ENCODE measurements at regions not wholly inside any gene's neighbourhood (a gene's known extent, or its start where the extent isn't known, plus 50 kb on each side); places are given as distances from the start of the nearest gene placed in this dataset.
"Not testable (repeated sequence)": the region's sequence is repeated elsewhere in the genome, so short reads cannot be mapped to it uniquely, and the experiment has no call there.

DNA sequence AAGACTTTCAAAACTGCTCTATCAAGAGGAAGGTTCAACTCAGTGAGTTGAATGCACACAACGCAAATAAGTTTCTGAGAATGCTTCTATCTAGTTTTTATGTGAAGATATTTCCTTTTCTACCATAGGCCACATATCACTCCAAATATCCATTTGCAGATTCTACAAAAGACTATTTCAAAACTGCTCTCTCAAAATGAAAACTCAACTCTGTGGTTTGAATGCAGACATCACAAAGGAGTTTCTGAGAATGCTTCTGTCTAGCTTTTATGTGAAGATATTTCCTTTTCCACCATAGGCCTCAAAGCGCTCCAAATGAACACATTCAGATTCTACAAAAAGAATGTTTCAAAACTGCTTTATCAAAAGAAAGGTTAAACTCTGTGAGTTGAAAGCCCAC lies 1093.1 kb upstream of the DEFB115 start:
- not testable (repeated sequence) for DNase-seq (ENCODE audit: low read depth)

GRCh38 chr20:30167540-30167939 lies 1089.9 kb upstream of the DEFB115 start:
- DNase-seq (ENCODE audit: low read depth) = no peak

DNA sequence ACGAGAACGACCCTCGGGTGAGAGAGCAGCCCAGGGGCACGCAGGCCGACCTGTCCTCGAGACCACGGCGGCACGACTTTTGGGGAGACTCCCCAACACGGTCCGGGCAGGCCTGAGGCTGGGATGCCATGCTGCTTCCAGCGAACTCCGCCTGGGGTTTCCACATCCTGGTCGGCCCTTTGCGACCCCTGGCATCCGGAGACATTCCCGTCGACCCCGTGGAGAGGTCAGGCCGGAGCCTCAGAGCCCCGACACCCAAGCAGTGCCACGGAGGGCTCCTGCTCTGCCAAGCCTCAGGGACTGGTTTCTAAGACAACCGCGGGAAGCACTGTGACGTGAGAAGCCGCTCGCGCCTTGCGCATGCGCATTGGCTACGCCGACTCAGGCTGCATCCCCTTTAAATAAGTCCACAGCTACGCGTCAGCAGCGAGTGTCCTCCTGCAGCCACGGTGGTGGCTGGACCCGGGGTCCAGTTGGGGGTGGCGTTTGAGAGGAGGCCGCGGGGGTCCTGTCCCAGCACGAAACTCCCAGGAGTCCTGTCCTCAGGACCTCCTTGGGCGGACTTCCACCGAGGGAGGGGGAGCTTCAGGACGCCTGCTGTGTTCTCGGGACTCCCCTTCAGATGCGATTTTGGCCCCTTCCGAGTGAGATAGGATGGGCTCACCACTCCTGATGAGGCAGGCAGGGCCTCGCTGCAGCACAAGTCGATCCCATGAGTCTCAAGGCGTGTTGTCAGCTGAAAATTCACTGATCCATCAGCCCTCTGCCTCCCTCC lies 1089.3 kb upstream of the DEFB115 start:
- DNase-seq (ENCODE audit: low read depth) = peak; percentile 34

DNA sequence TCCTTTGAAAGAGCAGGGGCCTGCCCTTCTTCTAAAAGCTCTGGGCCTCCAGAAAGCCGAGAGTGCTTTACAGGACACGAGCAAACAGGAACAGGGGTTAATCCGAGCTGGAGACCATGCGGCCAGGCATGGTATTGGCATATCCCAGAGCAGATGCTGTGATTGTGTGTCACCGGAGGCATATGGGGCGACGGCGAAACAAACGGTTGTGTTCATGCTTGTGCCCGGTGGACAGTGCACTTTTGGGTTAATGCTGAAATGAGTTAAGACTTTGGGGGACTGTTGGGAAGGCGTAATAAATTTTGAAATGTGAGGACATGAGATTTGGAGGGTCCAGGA lies 1088.7 kb upstream of the DEFB115 start:
- no peak for DNase-seq (ENCODE audit: low read depth)

GRCh38 chr20:30175681-30176080 lies 1081.8 kb upstream of the DEFB115 start:
- no peak for DNase-seq (ENCODE audit: low read depth)

DNA sequence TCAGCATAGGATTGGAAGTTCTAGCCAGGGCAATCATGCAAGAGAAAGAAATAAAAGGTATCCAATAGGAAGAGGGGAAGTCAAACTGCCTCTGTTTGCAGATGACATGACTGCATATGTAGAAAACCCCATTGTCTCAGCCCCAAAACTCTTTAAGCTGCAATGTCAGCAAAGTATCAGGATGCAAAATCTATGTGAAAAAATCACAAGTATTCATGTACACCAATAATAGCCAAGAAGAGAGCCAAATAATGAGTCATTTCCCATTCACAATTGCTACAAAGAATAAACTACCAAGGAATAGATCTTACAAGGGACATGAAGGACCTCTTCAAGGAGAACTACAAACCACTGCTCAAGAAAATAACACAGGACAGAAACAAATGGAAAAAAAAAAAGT lies 1074.3 kb upstream of the DEFB115 start:
- DNase-seq (ENCODE audit: low read depth) = not testable (repeated sequence)

DNA sequence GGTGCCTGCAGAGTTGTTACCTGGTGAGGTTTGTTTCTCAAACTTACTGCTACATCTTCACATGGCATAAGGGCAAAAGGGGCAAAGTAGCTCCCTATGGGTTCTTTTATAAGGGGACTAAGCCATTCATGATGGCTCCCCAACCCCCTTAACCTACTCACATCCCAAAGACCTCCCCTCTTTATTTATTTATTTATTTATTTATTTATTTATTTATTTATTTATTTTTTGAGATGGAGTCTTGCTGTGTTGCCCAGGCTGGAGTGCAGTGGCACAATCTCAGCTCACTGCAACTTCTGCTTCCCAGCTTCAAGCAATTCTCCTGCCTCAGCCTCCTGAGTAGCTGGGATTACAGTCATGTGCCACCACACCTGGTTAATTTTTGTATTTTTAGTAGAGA lies 1065.7 kb upstream of the DEFB115 start:
- DNase-seq (ENCODE audit: low read depth) = not testable (repeated sequence)

GRCh38 chr20:30234477-30234876 lies 1023.0 kb upstream of the DEFB115 start:
- DNase-seq (ENCODE audit: low read depth) = not testable (repeated sequence)

- DNase-seq (ENCODE audit: low read depth) = not testable (repeated sequence)
Measured at GRCh38 chr20:30275073-30275472, 982.4 kb upstream of the DEFB115 start.

- DNase-seq (ENCODE audit: low read depth) = no peak
Measured at GRCh38 chr20:30281584-30282197, 975.8 kb upstream of the DEFB115 start.

- DNase-seq (ENCODE audit: low read depth) = peak; percentile 80
Measured at GRCh38 chr20:30283476-30284280, 973.8 kb upstream of the DEFB115 start.

DNA sequence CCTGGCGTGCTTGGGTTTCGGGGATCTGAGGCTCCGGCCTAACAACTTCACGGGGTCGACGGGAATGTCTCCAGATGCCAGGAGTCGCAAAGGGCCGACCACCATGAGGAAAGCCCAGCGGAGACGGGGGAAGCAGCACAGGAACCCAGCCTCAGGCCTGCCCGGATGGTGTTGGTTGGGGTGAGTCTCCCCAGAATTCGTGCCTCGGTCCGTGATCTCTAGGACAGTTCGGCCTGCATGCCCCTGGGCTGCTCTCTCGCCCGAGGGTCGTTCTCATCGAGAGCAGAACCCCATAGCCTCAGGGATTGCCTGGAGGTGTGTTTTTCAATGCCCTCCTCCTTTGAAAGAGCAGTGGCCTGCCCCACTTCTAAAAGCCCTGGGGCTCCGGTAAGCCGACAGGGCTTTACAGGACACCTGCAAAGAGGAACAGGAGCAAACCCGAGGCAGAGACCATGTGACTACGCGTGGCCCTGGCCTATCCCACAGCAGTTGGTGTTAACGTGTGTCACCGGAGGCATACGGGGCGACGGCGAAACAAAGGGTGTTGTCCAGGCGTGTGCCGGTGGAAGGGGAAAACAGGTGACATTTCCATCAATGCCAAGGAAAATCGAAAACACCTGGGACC lies 973.1 kb upstream of the DEFB115 start:
- no peak for DNase-seq (ENCODE audit: low read depth)

DNA sequence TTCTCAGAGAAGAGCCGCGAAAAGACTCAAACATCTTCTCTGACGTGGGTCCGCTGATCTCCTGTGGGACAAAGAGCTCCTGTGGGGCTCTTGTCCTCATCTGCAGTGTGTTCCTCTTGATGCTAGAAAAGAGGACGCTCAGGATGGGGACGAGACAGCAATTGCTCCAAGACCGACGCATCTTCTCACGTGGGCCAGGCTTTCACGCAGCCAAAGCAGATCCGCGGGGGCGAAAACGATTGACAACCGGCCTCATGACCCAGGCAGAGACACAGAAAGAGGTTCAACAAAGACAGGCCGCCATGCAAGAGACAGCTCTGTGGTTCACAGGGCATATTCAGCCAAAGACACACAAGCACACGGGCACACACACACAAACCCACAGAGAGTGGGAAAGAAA lies 971.8 kb upstream of the DEFB115 start:
- no peak for DNase-seq (ENCODE audit: low read depth)

DNA sequence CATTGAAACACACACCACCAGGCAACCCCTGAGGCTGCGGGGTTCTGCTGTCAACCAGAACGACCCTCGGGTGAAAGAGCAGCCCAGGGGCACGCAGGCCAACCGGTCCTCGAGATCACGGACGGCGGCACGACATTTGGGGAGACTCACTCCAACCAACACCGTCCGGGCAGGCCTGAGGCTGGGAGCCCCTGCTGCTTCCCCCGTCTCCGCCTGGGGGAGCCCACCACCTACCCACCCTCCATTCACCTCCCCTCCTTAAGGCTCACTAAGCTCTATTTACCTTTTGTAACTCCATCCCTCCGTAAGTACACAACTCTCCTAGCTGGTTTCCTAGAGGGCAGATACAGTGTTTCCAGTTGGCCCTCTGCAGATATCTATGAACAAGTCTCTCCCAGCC lies 971.3 kb upstream of the DEFB115 start:
- DNase-seq (ENCODE audit: low read depth) = no peak

DNA sequence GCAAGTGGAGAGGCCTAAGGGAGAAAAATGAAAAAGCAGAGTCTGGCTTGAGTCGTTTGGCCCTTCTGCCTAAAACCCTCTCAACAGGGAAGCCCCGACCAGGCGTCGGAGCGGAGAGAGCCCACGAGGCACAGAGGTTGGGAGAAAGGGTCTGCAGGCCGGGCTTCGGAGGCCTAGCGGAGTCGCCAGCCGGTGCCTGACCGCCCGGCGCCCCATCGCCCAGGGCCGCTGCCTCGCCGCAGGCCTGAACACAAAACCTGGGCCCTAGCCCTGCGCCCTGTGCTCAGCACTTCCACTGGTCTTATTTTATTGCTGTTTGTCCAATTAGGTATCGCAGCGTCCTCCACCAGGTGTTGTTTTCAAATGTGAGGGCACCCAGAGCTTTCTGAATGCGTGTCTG lies 970.0 kb upstream of the DEFB115 start:
- DNase-seq (ENCODE audit: low read depth) = not testable (repeated sequence)

GRCh38 chr20:30288346-30288745 lies 969.1 kb upstream of the DEFB115 start:
- DNase-seq (ENCODE audit: low read depth) = no peak

- DNase-seq (ENCODE audit: low read depth) = not testable (repeated sequence)
Measured at GRCh38 chr20:30289049-30289448, 968.4 kb upstream of the DEFB115 start.

DNA sequence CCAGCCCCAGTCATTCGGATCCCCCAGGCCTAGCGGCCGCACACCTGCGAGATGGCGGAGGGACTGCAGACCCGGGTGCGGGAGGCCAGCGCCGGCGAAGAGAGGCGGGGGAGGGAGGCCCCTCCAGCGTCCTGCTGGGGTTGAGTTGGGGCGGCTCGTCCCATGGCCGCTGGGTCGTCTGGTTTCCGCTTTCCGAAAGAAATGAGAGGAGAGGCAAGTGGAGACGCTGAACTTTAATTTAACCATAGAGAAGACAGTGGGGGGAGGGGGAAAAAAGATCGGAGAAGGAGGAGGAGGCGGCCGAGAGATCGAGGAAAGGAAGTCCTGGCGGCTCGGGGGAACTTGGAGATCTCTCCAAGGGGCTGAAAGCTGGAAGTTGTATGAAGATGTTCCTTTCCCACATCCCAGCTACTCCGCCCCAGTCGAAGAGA lies 967.7 kb upstream of the DEFB115 start:
- DNase-seq (ENCODE audit: low read depth) = not testable (repeated sequence)

GRCh38 chr20:30290361-30291063 lies 967.0 kb upstream of the DEFB115 start:
- peak; percentile 28 for DNase-seq (ENCODE audit: low read depth)

DNA sequence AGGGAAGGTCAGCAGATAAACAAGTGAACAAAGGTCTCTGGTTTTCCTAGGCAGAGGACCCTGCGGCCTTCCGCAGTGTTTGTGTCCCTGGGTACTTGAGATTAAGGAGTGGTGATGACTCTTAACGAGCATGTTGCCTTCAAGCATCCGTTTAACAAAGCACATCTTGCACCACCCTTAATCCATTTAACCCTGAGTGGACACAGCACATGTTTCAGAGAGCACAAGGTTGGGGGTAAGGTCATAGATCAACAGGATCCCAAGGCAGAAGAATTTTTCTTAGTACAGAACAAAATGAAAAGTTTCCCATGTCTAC lies 966.4 kb upstream of the DEFB115 start:
- not testable (repeated sequence) for DNase-seq (ENCODE audit: low read depth)

DNA sequence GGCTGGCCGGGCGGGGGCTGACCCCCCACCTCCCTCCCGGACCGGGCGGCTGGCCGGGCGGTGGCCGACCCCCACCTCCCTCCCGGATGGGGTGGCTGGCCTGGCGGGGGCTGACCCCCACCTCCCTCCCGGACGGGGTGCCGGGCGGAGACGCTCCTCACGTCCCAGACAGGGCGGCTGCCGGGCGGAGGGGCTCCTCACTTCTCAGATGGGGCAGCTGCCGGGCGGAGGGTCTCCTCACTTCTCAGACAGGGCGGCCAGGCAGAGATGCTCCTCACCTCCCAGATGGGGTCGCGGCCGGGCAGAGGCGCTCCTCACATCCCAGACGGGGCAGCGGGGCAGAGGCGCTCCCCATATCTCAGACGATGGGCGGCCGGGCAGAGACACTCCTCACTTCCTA lies 965.8 kb upstream of the DEFB115 start:
- DNase-seq (ENCODE audit: low read depth) = not testable (repeated sequence)

DNA sequence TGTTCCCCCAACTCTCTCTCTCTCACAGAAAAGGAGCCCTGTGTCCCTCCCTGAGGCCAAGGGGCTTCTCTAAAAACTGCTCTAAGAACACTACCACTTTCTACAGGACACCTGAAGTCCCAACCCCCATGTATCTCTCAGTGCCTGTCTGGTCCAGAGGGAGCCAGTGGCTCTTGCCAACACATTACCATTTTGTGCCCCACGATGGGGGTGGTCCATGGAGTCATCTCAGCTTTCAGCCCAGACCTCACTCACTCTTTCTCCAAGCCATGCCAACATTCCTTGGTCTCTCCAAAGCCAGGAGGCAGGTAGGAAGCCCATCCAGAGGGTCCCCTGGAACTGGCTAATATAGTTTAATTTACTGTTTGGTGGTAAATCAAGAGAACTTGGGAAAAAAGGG lies 962.1 kb upstream of the DEFB115 start:
- not testable (repeated sequence) for DNase-seq (ENCODE audit: low read depth)

All from stimulated activated CD4-positive, alpha-beta T cell treated with anti-CD3 and anti-CD28 coated beads, Interleukin-2, amount 100 ng/mL, for 4 hours (primary cell).